22Rv1 (cell line): ENCODE measurements at regions not wholly inside any gene's neighbourhood (a gene's known extent, or its start where the extent isn't known, plus 50 kb on each side); places are given as distances from the start of the nearest gene placed in this dataset.

Experiments used
- CTCF ChIP-seq: fragments of 450-650 bp; IDR thresholded peaks from 2 replicates; pipeline ENCODE4 v1.5.1; 2017; ENCODE audit warnings: mild to moderate bottlenecking
- ZFX ChIP-seq: fragments of 450-650 bp; IDR thresholded peaks from 2 replicates; pipeline ENCODE4 v1.6.1; 2017; ENCODE audit warnings: antibody characterized with exemption, borderline replicate concordance

GRCh38 chrX:16458208-16458607 lies 191.8 kb upstream of the S100G start:
- TF ChIP-seq CTCF (no peak), ZFX (no peak)
